ENCODE measurements at regions not wholly inside any gene's neighbourhood (a gene's known extent, or its start where the extent isn't known, plus 50 kb on each side); places are given as distances from the start of the nearest gene placed in this dataset.

DNA sequence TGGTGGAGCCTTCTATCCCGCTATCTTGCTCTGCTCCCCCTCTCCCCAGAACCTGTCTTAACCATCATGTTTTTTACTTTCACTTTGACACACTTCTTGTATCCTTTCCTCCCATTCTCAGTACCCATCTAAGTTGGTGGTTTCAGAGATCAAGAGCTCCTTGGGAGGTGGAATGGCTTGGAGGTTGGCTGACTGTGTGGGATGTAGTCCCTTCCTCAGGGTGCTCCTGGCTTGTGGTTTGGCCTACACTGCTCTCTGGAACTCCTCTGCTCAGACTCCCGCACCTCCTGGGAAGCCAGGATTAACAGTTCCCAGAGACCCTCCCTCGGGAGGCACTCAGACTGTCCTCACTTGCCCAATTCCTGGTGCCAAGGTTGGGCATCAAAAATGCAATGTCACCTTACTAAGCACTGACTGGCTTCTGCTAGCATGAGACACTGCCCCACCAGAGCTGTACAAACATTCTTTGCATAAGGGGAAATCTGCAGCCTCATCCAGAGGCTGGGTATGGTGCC is 93.1 kb upstream of the NAMPT start:
- no peak for ATAC-seq (ENCODE audit: low read depth)
- POLR2A ChIA-PET = no interaction called here

DNA sequence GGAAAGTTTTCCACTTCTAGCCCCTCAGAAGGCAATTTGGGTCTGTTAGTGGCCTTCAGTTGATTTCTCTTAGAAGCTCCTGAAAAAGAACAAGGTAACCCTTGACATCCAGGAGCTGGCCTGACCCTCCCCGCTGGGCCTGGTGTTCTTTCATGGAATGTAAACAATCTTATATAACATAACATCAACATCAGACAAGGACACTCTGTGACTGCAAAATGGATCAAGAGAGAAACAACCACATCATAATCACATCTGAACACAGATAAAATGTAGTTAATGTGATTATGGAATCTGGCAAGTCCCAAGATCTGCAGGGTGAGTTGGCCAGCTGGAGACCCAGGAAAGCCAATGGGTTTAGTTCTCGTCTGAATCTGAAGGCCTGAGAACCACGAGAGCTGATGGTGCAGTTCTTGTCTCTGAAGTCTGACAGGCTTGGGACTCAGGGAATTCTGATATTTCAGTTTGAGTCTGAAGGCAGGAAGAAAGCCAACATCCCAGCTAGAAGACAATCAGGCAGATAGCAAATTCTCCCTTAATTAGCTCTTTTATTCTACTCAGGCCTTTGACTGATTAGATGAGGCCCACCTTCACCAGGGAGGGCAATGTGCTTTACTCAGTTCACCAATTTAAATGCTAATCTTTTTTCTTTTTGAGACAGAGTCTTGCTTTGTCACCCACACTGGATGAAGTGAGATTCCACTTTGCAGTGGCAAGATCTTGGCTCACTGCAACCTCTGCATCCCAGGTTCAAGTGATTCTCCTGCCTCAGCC is 91.4 kb upstream of the NAMPT start:
- intact Hi-C loops (cut with micrococcal nuclease) = no loop called here
- no peak overlapping the region for H3K27ac Mint-ChIP-seq
- DNase-seq (no peak), ATAC-seq (ENCODE audit: low read depth) (no peak)
- TF ChIP-seq, protein P1, sequence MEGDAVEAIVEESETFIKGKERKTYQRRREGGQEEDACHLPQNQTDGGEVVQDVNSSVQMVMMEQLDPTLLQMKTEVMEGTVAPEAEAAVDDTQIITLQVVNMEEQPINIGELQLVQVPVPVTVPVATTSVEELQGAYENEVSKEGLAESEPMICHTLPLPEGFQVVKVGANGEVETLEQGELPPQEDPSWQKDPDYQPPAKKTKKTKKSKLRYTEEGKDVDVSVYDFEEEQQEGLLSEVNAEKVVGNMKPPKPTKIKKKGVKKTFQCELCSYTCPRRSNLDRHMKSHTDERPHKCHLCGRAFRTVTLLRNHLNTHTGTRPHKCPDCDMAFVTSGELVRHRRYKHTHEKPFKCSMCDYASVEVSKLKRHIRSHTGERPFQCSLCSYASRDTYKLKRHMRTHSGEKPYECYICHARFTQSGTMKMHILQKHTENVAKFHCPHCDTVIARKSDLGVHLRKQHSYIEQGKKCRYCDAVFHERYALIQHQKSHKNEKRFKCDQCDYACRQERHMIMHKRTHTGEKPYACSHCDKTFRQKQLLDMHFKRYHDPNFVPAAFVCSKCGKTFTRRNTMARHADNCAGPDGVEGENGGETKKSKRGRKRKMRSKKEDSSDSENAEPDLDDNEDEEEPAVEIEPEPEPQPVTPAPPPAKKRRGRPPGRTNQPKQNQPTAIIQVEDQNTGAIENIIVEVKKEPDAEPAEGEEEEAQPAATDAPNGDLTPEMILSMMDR (IDR thresholded peaks at IDR 0.05) = no peak
- POLR2A ChIA-PET = no interaction called here
- no peaks in the 10 kb centered on the region for H3K4me1 Mint-ChIP-seq
- no peak overlapping the region for H3K4me3 Mint-ChIP-seq
- CTCF ChIA-PET = no interaction called here
- no peaks in the 10 kb centered on the region for H3K27me3 Mint-ChIP-seq
- H3K9me3 Mint-ChIP-seq = no peaks in the 10 kb centered on the region
- no peaks in the 10 kb centered on the region for H3K36me3 Mint-ChIP-seq (ENCODE audit: low read depth)

More for the DNA sequence above, 93.1 kb upstream of the NAMPT start:
- H3K27ac Mint-ChIP-seq = no peak overlapping the region
- TF ChIP-seq, protein P1 (IDR thresholded peaks at IDR 0.05) = no peak
- no peaks in the 10 kb centered on the region for H3K9me3 Mint-ChIP-seq
- CTCF ChIA-PET = no interaction called here
- H3K36me3 Mint-ChIP-seq (ENCODE audit: low read depth) = no peaks in the 10 kb centered on the region
- H3K4me1 Mint-ChIP-seq = no peaks in the 10 kb centered on the region
- no peaks in the 10 kb centered on the region for H3K27me3 Mint-ChIP-seq
- no peak for DNase-seq
- intact Hi-C loops (cut with micrococcal nuclease) = no loop called here
- no peak overlapping the region for H3K4me3 Mint-ChIP-seq

DNA sequence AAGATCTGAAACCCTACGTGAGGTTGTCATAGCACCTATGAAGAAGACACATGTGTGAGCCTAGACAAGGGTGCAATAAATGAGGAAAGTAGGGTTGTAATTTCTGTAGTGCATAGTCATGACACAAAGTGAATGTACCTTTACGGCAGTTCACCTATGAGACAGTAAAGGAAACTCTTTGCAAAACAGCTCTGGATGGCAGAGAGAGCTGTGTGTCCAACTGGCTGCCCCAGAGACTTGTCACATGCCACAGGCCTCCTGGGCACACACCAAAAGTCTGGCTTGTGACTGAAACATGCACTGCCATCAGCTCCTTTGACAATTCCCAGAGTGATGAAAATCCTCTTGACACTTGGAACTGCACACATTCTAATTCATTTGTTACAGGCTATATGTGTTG is 90.7 kb upstream of the NAMPT start:
- ATAC-seq (ENCODE audit: low read depth) (no peak), DNase-seq (no peak)
- no peak overlapping the region for H3K4me3 Mint-ChIP-seq
- TF ChIP-seq, protein P1 (IDR thresholded peaks at IDR 0.05) = no peak
- ChIA-PET CTCF (no interaction called here), POLR2A (no interaction called here)
- H3K27ac Mint-ChIP-seq = no peak overlapping the region
- H3K27me3 Mint-ChIP-seq = no peaks in the 10 kb centered on the region
- H3K36me3 Mint-ChIP-seq (ENCODE audit: low read depth) = no peaks in the 10 kb centered on the region
- no peaks in the 10 kb centered on the region for H3K9me3 Mint-ChIP-seq
- H3K4me1 Mint-ChIP-seq = no peaks in the 10 kb centered on the region
- intact Hi-C loops (cut with micrococcal nuclease) = no loop called here

DNA sequence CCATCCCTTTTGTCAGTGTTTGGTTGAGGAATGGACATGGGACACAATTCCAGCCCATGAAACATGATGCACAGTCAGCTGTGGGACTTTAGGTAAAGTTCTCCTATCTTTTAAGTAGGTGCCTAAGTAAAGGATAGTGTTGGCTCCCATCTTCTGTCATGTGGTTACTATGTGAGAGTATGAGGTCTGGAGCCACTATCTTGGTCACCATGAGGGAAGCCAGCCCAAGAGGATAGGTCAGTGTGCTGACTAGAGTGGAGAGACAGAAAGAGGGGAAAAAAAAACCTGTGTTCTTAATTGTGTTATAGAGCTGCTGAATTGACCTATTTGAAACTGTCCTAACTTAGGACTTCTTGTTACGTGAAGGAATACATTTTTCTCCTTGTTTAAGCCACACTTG is 89.7 kb upstream of the NAMPT start:
- Mint-ChIP-seq H3K36me3 (ENCODE audit: low read depth) (no peaks in the 10 kb centered on the region), H3K9me3 (no peaks in the 10 kb centered on the region), H3K4me1 (no peaks in the 10 kb centered on the region), H3K27ac (no peak overlapping the region), H3K27me3 (no peaks in the 10 kb centered on the region), H3K4me3 (no peak overlapping the region)
- ChIA-PET POLR2A (no interaction called here), CTCF (no interaction called here)
- intact Hi-C loops (cut with micrococcal nuclease) = no loop called here
- DNase-seq (no peak), ATAC-seq (ENCODE audit: low read depth) (no peak)
- TF ChIP-seq, protein P1 (IDR thresholded peaks at IDR 0.05) = no peak

DNA sequence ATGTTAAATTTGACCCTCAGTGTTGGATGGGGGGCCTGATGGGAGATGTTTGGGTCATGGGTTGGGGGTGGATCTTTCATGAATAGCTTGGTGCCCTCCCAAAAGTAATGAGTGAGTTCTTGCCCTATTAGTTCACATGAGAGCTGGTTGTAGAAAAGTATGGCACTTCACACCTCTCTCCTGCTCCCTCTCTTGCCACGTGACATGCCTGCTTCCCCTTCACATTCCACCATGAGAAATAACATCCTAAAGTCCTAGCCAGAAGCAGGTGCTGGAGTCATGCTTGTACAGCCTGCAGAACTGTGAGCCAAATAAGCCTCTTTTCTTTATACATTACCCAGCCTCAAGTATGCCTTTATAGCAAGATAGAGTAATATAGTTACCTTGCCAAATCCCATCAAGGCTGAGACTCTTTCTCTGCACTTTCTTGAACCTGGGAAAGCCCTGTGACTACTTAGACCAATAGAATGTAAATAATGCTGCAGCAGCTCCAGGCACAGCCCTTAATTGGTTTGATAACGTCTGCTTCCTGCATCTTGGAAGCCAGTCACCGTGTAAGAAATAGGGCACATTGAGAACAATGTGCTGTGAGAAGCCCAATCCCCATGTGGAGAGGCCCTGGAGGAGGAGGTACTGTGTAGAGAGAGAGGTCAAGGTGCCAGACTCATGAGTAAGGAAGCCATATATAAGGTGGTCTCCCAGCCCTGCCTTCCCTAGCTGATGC is 88.0 kb upstream of the NAMPT start:
- POLR2A ChIA-PET = no interaction called here
- ATAC-seq (ENCODE audit: low read depth) (no peak), DNase-seq (no peak)
- TF ChIP-seq, protein P1 (IDR thresholded peaks at IDR 0.05) = no peak
- H3K4me3 Mint-ChIP-seq = no peak overlapping the region
- CTCF ChIA-PET = no interaction called here
- intact Hi-C loops (cut with micrococcal nuclease) = no loop called here
- no peaks in the 10 kb centered on the region for H3K36me3 Mint-ChIP-seq (ENCODE audit: low read depth)
- no peaks in the 10 kb centered on the region for H3K9me3 Mint-ChIP-seq
- no peak overlapping the region for H3K27ac Mint-ChIP-seq
- H3K4me1 Mint-ChIP-seq = no peaks in the 10 kb centered on the region
- no peaks in the 10 kb centered on the region for H3K27me3 Mint-ChIP-seq
